Heart left ventricle (tissue), 16 donors: ENCODE measurements at regions not wholly inside any gene's neighbourhood (a gene's known extent, or its start where the extent isn't known, plus 50 kb on each side); places are given as distances from the start of the nearest gene placed in this dataset.

ENCODE experiments used
- ATAC-seq, 4 donors: fragments of 200-7000 bp; cut with Tn5 transposase; one replicate each; pipeline ENCODE4 v1.9.1; 2020 to 2022; ENCODE audit warnings: moderate library complexity in 4 of 4, mild to moderate bottlenecking in 3 of 4, moderate number of reproducible peaks in 1 of 4
- DNase-seq, 5 donors: peaks; one replicate each; pipeline ENCODE4 v3.0.0-alpha.2; 2020
- H3K27ac ChIP-seq, 12 donors: fragments of 200-600 bp; sonication (generic) in 4 of 12; one replicate each; pipeline versions ENCODE4 v1.5.0 to v1.8.0; 2016 to 2022; ENCODE audit warnings: mild to moderate bottlenecking in 2 of 12
- H3K27me3 ChIP-seq, 9 donors: fragments of 200-600 bp; sonication (generic) in 2 of 9; one replicate each; pipeline versions ENCODE4 v1.5.1 to v1.8.0; 2016 to 2022; ENCODE audit warnings: mild to moderate bottlenecking in 3 of 9
- H3K36me3 ChIP-seq, 9 donors: fragments of 200-600 bp; sonication (generic) in 2 of 9; one replicate each; pipeline versions ENCODE4 v1.5.0 to v1.8.0; 2018 to 2022; ENCODE audit warnings: mild to moderate bottlenecking in 2 of 9
- H3K4me1 ChIP-seq, 12 donors: fragments of 200-600 bp; sonication (generic) in 4 of 12; one replicate each; pipeline versions ENCODE4 v1.5.0 to v1.8.0; 2016 to 2022; ENCODE audit warnings: mild to moderate bottlenecking in 3 of 12
- H3K4me3 ChIP-seq, 12 donors: fragments of 200-600 bp; sonication (generic) in 4 of 12; one replicate each; pipeline versions ENCODE4 v1.5.0 to v1.8.0; 2017 to 2022; ENCODE audit warnings: mild to moderate bottlenecking in 9 of 12, moderate library complexity in 4 of 12
- H3K9me3 ChIP-seq, 12 donors: fragments of 200-600 bp; sonication (generic) in 4 of 12; one replicate each; pipeline versions ENCODE4 v1.5.0 to v1.8.0; 2016 to 2022; ENCODE audit warnings: mild to moderate bottlenecking in 1 of 12
- POLR2A ChIP-seq, 2 donors: fragments of 450-650 bp; IDR thresholded peaks; one replicate each; pipeline ENCODE4 v1.6.1; 2017; ENCODE audit warnings: antibody characterized with exemption in 2 of 2, mild to moderate bottlenecking in 2 of 2, moderate library complexity in 2 of 2
- WGBS, 4 donors: extraction: QIAGEN DNeasy Blood & Tissue Kit in 2 of 4; methylation state at CpG; one replicate each; pipeline versions ENCODE4 v1.1.5 to v1.1.7; 2013 to 2018; 5-methylcytosine and 5-hydroxymethylcytosine counted together
- intact Hi-C, 10 donors: fragments of 100-400 bp; cut with DNase I; formaldehyde crosslinking; loops; one replicate each; pipeline versions ENCODE4 v1.11.1 to v1.14.2; 2022
- TF ChIP-seq, protein P1 (sequence below), 12 donors: fragments of 200-600 bp; sonication (generic) in 4 of 12; IDR thresholded peaks; one replicate each; pipeline versions ENCODE4 v1.5.0 to v1.8.0; 2018 to 2022; ENCODE audit warnings: antibody characterized with exemption in 12 of 12, mild to moderate bottlenecking in 5 of 12
- donor health status: ischemic (EF 13 %, LVEDD 7.1; RV severe dilation, severe dysfunction).
- donor health status: healthy with polysubstance abuse.
- donor health status: DM: no; HTN: yes; CAD: no.
- donor health status: DM: no; HTN: no; CAD: no.
- donor health status: ischemic (EF 25% LVEDD 6.9; RV normal size, moderate dysfunction).
- donor health status: ischemic (EF 25% LVEDD 5.7; RV mildly dilated, moderate dysfunction).
- donor health status: healthy.
- donor health status: DM: yes; HTN: yes; CAD: no.
- donor health status: ischemic (EF 35%, LVEDD 5.7; RV mildly dilated, moderate dysfunction).
- donor health status: nonischemic (EF 11% LVEDD 7.7; RV severe dilation, severe dysfunction).
- donor health status: DM: yes; HTN: yes; CAD: no.
- donor health status: PGD.
- donor health status: ischemic (EF 29% LVEDD 5.4; RV normal size, mild dysfunction).
- donor health status: nonischemic (EF 23%, LVEDD 6.1; RV moderate dilation, normal function).

DNA sequence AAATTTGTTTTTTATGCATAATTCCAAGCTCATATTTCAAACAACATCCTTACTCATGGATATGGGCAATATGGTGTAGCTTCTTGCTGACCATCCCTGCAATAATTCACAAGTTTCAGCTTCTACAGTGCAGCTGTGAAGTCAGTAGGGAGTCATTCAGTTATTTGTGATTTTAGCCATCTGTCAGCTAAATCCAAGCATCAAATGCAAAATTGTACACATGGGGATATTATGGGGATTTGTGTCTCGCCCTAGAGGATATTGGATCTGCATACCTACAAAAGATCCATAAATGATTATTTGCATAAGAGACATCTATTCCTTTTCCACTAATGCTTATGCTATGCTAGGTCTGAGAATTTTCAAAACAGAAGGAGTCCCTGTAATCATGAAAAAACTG, 217.9 kb upstream of the SLITRK5 start:
- 49 to 71% (median 59%) methylated on average over 1 of the region's 1 CpG for WGBS, 4 donors
- H3K4me1 ChIP-seq: no peaks in the 10 kb centered on the region
- H3K27ac ChIP-seq: no peak overlapping the region
- intact Hi-C loops: no loop called here
- peaks cover 0 to 6% (median 0%) of the 10 kb centered on the region in 12 donors for H3K9me3 ChIP-seq
- no peak for TF ChIP-seq POLR2A (IDR thresholded peaks at IDR 0.05)
- TF ChIP-seq, protein P1, sequence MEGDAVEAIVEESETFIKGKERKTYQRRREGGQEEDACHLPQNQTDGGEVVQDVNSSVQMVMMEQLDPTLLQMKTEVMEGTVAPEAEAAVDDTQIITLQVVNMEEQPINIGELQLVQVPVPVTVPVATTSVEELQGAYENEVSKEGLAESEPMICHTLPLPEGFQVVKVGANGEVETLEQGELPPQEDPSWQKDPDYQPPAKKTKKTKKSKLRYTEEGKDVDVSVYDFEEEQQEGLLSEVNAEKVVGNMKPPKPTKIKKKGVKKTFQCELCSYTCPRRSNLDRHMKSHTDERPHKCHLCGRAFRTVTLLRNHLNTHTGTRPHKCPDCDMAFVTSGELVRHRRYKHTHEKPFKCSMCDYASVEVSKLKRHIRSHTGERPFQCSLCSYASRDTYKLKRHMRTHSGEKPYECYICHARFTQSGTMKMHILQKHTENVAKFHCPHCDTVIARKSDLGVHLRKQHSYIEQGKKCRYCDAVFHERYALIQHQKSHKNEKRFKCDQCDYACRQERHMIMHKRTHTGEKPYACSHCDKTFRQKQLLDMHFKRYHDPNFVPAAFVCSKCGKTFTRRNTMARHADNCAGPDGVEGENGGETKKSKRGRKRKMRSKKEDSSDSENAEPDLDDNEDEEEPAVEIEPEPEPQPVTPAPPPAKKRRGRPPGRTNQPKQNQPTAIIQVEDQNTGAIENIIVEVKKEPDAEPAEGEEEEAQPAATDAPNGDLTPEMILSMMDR (IDR thresholded peaks at IDR 0.05): no peak
- H3K27me3 ChIP-seq: no peaks in the 10 kb centered on the region
- ATAC-seq (no peak), DNase-seq (no peak)
- no peaks in the 10 kb centered on the region for H3K36me3 ChIP-seq
- no peak overlapping the region for H3K4me3 ChIP-seq

DNA sequence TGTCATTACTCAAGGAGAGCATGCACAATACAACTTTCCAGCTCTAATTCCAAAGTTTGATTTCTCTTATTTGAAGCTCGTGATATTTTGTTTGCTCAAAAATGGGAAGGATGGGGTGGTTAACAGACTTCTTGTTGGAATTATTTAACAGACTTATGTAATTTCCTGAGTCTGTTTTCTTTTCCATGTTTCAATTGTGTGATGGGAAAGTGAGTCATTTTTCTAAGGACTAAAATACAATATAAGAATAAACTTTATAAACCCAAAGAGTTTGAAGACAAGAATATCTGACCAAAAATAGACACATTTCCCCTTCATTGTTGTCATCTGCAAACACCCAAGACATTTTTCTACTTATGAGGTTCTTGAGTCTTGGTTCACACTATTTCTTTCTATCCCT, 211.8 kb upstream of the SLITRK5 start:
- Histone ChIP-seq H3K9me3 (peaks cover 0 to 6% (median 0%) of the 10 kb centered on the region in 12 donors), H3K4me1 (no peaks in the 10 kb centered on the region), H3K4me3 (no peak overlapping the region), H3K36me3 (no peaks in the 10 kb centered on the region), H3K27ac (no peak overlapping the region), H3K27me3 (no peaks in the 10 kb centered on the region)
- intact Hi-C loops: no loop called here
- no peak for DNase-seq
- TF ChIP-seq, protein P1 (IDR thresholded peaks at IDR 0.05): no peak
- no peak for TF ChIP-seq POLR2A (IDR thresholded peaks at IDR 0.05)
- WGBS, 4 donors: 43 to 50% (median 45%) methylated on average over 1 of the region's 1 CpG
- ATAC-seq: no peak

DNA sequence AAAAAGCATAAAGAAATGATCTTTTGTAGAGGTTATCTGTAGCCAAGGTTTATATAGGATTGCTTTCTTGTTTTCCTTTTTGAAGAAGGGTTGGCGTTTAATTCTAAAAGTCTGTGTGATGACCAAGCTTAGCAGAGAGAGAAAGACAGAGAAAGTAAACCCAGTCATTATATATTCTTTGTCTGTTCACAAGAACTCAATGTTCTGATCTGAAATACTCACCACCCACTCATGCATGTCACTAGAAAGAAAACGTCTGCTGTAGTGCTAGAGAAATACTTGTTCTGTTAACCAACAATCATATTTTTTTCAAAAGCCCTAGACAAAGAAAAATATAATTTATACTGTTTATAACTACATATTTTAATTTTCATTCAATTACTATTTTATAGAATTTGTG, 173.7 kb upstream of the SLITRK5 start:
- Histone ChIP-seq H3K27ac (no peak overlapping the region), H3K9me3 (no peaks in the 10 kb centered on the region), H3K4me1 (no peaks in the 10 kb centered on the region), H3K27me3 (no peaks in the 10 kb centered on the region), H3K36me3 (no peaks in the 10 kb centered on the region), H3K4me3 (no peak overlapping the region)
- DNase-seq (no peak), ATAC-seq (no peak)
- TF ChIP-seq, protein P1 (IDR thresholded peaks at IDR 0.05): no peak
- TF ChIP-seq POLR2A (IDR thresholded peaks at IDR 0.05): no peak
- intact Hi-C loops: no loop called here
- 52 to 65% (median 56%) methylated on average over 2 of the region's 2 CpGs for WGBS, 4 donors

- DNase-seq (no peak), ATAC-seq (no peak)
- Histone ChIP-seq H3K4me1 (no peaks in the 10 kb centered on the region), H3K9me3 (no peaks in the 10 kb centered on the region), H3K27me3 (no peaks in the 10 kb centered on the region), H3K27ac (no peak overlapping the region), H3K4me3 (no peak overlapping the region), H3K36me3 (no peaks in the 10 kb centered on the region)
- WGBS, 4 donors: 39 to 50% (median 42%) methylated on average over 2 of the region's 2 CpGs
- intact Hi-C loops: no loop called here
- no peak for TF ChIP-seq POLR2A (IDR thresholded peaks at IDR 0.05)
- TF ChIP-seq, protein P1 (IDR thresholded peaks at IDR 0.05): no peak
Observed at GRCh38 chr13:87498681-87499080, 172.5 kb upstream of the SLITRK5 start.
